RPMI7951 (cell line): ENCODE measurements at regions not wholly inside any gene's neighbourhood (a gene's known extent, or its start where the extent isn't known, plus 50 kb on each side); places are given as distances from the start of the nearest gene placed in this dataset.
A peak's percentile ranks its signal among the peaks of the same experiment; 100 is the strongest.

Experiments
- DNase-seq: peaks from one replicate; pipeline ENCODE4 v3.0.0-alpha.2; 2012; ENCODE audit warnings: low read depth

GRCh38 chr5:170451747-170452365 is 52.0 kb upstream of the KCNIP1 start:
- peak; percentile 82 for DNase-seq

- no peak for DNase-seq
Observed at GRCh38 chr5:170450061-170450669, 53.7 kb upstream of the KCNIP1 start.

DNA sequence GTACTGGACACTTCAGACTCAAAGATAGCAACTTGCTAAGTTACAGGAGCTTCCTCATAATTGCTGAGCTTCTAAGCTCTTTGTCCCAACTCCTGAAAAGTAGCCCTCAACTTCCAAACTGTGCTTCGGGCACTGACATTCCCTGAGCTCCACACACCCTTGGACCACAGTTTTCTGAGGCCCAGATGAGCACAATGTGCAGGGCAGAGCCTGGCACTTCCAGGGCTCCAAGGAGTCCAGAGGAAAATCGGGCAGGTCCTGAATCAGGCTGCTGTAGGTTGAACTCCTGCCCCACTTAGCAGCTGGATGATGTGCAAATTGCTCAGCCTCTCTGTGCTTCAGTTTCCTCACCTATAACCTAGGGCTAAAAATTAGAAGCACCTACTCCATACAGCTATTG is 54.6 kb upstream of the KCNIP1 start:
- DNase-seq = no peak

GRCh38 chr5:170448221-170448620 is 55.6 kb upstream of the KCNIP1 start:
- no peak for DNase-seq

- DNase-seq = no peak
Observed at GRCh38 chr5:170446365-170446764, 57.2 kb upstream of the KCNMB1 start.

GRCh38 chr5:170445936-170446335 is 56.8 kb upstream of the KCNMB1 start:
- no peak for DNase-seq

GRCh38 chr5:170444969-170445505 is 55.9 kb upstream of the KCNMB1 start:
- DNase-seq = no peak

- no peak for DNase-seq
Observed at GRCh38 chr5:170444181-170444580, 55.0 kb upstream of the KCNMB1 start.

DNA sequence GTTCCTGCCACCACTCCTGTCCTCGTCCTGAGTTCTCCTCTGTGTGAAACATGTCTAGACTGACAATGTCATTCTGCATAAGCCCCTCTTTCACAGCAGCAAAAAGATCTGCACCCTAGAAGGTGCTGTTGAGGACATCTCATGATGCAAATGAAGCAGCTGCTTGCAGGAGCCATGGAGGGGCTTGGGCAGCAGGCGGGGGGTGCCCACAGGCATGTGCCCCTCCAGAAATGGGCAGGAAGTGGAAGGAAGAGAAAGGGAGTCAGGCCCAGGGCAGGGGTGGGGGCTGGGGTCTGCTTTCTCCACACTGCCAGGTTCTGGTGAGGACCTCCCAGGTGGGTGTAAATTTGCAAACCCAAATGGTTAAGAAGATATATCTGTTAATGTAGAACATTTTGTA is 54.5 kb upstream of the KCNMB1 start:
- no peak for DNase-seq

DNA sequence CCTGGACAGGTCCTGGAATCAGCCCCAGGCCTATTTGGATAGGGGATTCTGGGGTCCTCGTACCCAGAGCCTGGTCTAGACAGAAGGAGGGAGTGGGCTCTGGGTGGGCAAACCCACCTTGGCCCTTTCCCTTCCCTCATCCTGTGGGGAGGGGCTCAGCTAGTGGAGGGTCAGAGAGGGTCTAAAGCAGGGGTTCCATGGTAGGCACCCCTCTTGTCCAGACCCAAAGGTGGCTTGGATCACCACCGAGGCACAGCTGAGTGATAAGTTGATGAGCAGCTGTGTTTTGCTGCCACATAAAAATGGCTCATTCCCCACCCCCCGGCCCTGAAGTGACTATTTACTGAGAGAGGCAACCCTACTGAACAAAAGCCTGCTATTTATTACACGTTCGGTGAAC is 53.8 kb upstream of the KCNMB1 start:
- no peak for DNase-seq

- DNase-seq = no peak
Observed at GRCh38 chr5:170442391-170442790, 53.2 kb upstream of the KCNMB1 start.

DNA sequence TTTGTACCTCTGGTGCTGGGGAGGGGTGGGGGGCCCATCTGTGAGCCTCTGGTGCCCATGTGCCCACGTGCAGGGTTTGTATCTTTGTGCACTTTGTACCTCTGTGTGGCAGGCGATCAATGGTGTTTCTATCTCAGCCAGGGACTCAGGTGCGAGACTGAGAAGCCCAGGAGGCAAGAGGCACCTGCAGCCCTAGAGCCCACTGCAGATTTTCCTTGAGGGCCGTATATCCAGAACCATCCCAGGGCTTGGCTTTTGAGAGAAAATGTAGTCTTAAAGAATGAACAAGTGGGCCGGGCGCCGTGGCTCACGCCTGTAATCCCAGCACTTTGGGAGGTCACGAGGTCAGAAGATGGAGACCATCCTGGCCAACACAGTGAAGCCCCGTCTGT is 52.2 kb upstream of the KCNMB1 start:
- DNase-seq = no peak

GRCh38 chr5:170440771-170441392 is 51.7 kb upstream of the KCNMB1 start:
- DNase-seq = no peak

- no peak for DNase-seq
Observed at GRCh38 chr5:170439944-170440269, 50.7 kb upstream of the KCNMB1 start.

DNA sequence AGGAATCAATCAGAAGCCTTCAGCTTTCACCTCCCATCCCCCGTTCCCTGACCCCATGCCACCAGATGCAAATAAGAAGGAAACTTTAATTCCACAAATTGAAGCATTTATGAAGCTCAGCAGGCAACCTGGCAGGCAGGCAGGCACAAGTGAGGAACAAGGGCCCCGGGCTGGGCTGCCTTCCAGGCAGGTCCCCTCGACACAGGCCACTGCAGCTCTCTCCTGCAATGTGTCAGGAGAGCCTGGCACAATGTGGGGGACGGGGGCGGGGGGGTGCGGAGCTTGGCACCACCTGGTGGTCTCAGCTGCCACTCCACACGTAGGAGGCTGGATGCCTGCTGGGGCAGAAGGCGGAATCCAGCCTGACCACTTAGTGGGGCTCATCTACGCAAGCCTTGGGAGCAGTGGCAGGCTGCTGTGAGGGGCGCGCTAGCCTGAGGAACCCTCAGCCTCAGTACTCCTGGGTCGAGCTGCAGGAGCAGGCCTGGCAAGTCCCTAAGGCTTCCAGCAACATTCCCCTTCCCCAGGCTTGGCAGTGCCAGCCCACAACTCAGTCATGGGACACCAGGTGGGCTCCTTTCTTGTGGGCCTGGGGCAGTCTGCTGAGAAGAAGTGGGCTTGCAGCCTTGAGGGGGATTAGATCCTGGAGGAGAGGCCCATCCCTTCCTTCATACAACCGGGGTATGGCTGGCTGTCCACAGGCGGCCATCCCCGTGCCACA is 50.2 kb upstream of the KCNMB1 start:
- DNase-seq = no peak
